ENCODE measurements at regions not wholly inside any gene's neighbourhood (a gene's known extent, or its start where the extent isn't known, plus 50 kb on each side); places are given as distances from the start of the nearest gene placed in this dataset.
"Not testable (repeated sequence)": the region's sequence is repeated elsewhere in the genome, so short reads cannot be mapped to it uniquely, and the experiment has no call there.

DNA sequence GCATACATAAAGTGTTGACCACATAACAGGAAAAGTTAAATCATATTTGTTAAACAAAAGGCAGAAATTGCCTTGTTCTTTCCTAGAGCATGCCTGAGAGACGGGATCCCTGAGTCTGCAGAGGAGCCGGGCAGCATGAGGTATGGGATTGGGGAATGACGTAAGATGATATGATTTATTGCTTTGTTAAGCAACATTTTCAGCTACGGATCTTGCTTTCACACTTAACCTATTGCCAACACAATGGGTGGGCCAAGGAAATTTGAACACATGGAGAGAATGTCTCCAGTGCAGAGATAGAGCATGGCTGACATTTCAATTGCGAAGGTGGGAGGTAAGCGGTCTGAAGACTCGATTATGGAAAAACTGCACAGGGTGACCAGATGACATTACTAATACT is 76.7 kb downstream of the EMX2 start:
- Histone ChIP-seq H3K9me3 (ENCODE audit: control insufficient read depth in 2 of 2, low read length in 2 of 2) (no peaks in the 10 kb centered on the region), H3K36me3 (ENCODE audit: control insufficient read depth in 2 of 2, insufficient read depth in 2 of 2, low read length in 2 of 2) (no peaks in the 10 kb centered on the region), H3K4me3 (ENCODE audit: low read length in 2 of 2) (no peak overlapping the region), H3K4me1 (ENCODE audit: control insufficient read depth in 2 of 2, insufficient read depth in 2 of 2, low read length in 2 of 2) (no peaks in the 10 kb centered on the region), H3K27me3 (ENCODE audit: control insufficient read depth in 2 of 2, insufficient read depth in 2 of 2, low read length in 2 of 2) (no peaks in the 10 kb centered on the region), H3K27ac (ENCODE audit: low read depth in 2 of 2, low read length in 2 of 2) (no peak overlapping the region), H3K9ac (ENCODE audit: low read depth in 1 of 2, low read length in 2 of 2) (no peak overlapping the region)

DNA sequence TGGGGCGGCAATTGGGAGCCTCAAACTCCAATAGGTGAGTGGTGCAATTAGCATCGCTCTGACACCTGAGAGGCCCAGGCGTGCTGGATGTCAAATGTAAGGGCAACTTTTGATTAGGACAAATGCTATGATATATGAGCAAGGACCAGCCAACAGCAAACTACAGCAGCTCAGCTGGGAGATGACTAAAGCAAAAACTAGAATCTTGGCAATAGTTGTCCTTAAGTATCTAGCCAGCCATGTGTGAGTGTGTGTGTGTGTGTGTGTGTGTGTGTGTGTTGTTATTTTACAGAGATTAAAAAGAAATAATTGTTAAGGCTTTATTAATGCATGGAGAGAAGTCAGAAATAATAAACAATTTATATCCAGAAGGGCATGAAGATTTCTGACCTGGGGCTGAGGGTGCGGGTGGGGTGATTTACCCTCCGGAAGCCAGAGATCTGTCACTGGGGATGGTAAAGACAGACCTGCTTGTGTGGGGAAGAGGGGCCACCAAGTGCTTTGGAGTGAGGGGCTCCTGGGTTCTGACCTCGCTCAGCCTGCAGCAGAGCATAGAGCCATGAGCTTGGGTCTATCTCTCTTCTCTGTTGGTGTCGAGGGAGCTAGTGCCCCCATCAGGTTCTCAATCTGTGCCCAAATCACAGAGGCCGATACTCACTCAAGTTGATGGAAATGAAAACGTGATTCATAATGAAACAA is 77.3 kb downstream of the EMX2 start:
- no peak overlapping the region for H3K9ac ChIP-seq (ENCODE audit: low read depth in 1 of 2, low read length in 2 of 2)
- H3K4me3 ChIP-seq (ENCODE audit: low read length in 2 of 2) = no peak overlapping the region
- no peaks in the 10 kb centered on the region for H3K9me3 ChIP-seq (ENCODE audit: control insufficient read depth in 2 of 2, low read length in 2 of 2)
- no peaks in the 10 kb centered on the region for H3K4me1 ChIP-seq (ENCODE audit: control insufficient read depth in 2 of 2, insufficient read depth in 2 of 2, low read length in 2 of 2)
- H3K27ac ChIP-seq (ENCODE audit: low read depth in 2 of 2, low read length in 2 of 2) = no peak overlapping the region
- H3K27me3 ChIP-seq (ENCODE audit: control insufficient read depth in 2 of 2, insufficient read depth in 2 of 2, low read length in 2 of 2) = no peaks in the 10 kb centered on the region
- H3K36me3 ChIP-seq (ENCODE audit: control insufficient read depth in 2 of 2, insufficient read depth in 2 of 2, low read length in 2 of 2) = no peaks in the 10 kb centered on the region

DNA sequence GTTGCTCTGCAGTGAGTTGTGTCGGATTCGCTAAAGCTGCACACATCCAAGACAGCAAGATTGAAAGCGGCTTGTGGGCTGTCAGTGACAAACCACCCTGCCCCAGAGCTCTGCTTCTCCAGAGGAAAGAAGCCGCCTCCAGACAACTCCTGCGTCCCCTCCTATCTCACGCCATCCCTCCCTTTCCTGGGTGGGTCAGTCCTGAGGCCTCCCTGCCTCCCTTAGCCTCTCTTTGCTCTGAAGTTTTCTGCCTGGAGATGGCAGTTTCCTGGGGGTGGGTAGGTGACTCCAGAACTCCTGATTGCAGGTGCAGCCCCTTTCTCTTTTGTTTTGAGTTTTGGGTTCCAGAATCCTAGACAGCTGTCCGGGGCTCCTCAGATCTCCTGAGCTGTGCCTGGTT is 78.7 kb downstream of the EMX2 start:
- no peaks in the 10 kb centered on the region for H3K9me3 ChIP-seq (ENCODE audit: control insufficient read depth in 2 of 2, low read length in 2 of 2)
- H3K36me3 ChIP-seq (ENCODE audit: control insufficient read depth in 2 of 2, insufficient read depth in 2 of 2, low read length in 2 of 2) = no peaks in the 10 kb centered on the region
- H3K27me3 ChIP-seq (ENCODE audit: control insufficient read depth in 2 of 2, insufficient read depth in 2 of 2, low read length in 2 of 2) = no peaks in the 10 kb centered on the region
- no peak overlapping the region for H3K27ac ChIP-seq (ENCODE audit: low read depth in 2 of 2, low read length in 2 of 2)
- H3K4me3 ChIP-seq (ENCODE audit: low read length in 2 of 2) = no peak overlapping the region
- no peak overlapping the region for H3K9ac ChIP-seq (ENCODE audit: low read depth in 1 of 2, low read length in 2 of 2)
- H3K4me1 ChIP-seq (ENCODE audit: control insufficient read depth in 2 of 2, insufficient read depth in 2 of 2, low read length in 2 of 2) = no peaks in the 10 kb centered on the region

DNA sequence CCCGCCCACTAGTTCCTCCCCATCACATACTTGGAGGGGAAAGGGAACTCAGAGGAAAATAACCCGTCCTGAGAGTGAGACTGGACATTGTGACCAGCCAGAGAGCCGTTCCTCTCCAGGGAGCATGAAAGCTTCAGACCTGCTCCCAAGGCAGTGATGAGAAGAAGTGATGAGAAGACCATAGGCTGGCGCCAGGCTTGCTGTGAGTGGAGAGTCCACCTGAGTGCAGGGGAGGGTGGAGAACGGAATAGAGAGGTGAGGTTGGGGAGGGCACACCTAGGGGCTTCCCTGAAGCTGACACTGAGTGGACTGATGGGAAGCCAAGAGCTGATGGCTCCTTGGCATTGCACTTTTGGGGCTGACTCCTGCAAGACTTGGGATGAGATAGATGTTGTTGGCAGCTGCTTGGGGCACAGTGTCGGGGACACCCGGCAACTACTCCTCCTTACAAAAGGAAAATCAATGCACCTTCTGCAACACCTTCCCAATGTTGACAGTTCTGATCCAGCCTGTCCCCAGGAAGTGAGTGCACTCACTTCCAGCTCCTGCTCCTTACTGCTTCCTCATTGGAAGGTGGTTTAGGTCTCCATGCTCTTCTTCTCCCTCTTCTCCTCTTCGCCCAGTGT is 79.4 kb downstream of the EMX2 start:
- no peak overlapping the region for H3K4me3 ChIP-seq (ENCODE audit: low read length in 2 of 2)
- no peaks in the 10 kb centered on the region for H3K4me1 ChIP-seq (ENCODE audit: control insufficient read depth in 2 of 2, insufficient read depth in 2 of 2, low read length in 2 of 2)
- H3K27ac ChIP-seq (ENCODE audit: low read depth in 2 of 2, low read length in 2 of 2) = no peak overlapping the region
- H3K27me3 ChIP-seq (ENCODE audit: control insufficient read depth in 2 of 2, insufficient read depth in 2 of 2, low read length in 2 of 2) = no peaks in the 10 kb centered on the region
- no peaks in the 10 kb centered on the region for H3K9me3 ChIP-seq (ENCODE audit: control insufficient read depth in 2 of 2, low read length in 2 of 2)
- no peak overlapping the region for H3K9ac ChIP-seq (ENCODE audit: low read depth in 1 of 2, low read length in 2 of 2)
- no peaks in the 10 kb centered on the region for H3K36me3 ChIP-seq (ENCODE audit: control insufficient read depth in 2 of 2, insufficient read depth in 2 of 2, low read length in 2 of 2)

DNA sequence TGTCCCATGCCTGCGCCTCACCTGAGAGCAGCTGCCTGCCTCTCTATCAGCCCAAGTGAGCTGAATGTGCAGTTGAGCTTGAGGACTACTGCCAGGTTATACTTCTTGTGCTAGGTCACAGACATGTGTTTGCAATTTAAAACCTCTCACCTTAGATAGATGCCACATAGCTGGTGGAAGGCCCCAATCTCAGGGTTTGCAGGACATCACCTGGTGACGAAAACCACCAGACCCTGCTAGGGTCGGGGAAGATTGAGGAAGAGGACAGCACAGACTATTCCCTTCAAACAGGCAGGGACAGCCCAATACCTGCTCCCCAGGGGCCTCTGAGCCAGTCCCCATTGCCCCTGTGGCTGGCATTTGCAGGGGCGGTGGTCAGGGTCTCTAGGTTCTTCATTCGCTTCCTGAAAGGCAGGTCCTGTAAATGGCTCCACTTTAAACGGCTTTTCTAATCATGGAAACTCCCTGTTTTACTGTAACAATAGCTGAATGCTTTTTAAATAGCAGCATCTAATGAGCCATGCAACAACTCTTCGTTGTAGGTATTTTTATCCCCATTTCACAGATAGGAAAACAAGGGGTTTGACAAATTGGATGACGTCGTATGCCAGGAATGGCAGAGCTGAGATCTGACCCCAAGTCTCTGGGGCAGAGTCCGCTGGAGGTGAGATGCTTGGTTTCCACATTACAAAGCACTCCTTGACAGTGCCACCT is 80.1 kb downstream of the EMX2 start:
- Histone ChIP-seq H3K9me3 (ENCODE audit: control insufficient read depth in 2 of 2, low read length in 2 of 2) (no peaks in the 10 kb centered on the region), H3K27me3 (ENCODE audit: control insufficient read depth in 2 of 2, insufficient read depth in 2 of 2, low read length in 2 of 2) (no peaks in the 10 kb centered on the region), H3K4me3 (ENCODE audit: low read length in 2 of 2) (no peak overlapping the region), H3K4me1 (ENCODE audit: control insufficient read depth in 2 of 2, insufficient read depth in 2 of 2, low read length in 2 of 2) (no peaks in the 10 kb centered on the region), H3K36me3 (ENCODE audit: control insufficient read depth in 2 of 2, insufficient read depth in 2 of 2, low read length in 2 of 2) (no peaks in the 10 kb centered on the region), H3K9ac (ENCODE audit: low read depth in 1 of 2, low read length in 2 of 2) (no peak overlapping the region), H3K27ac (ENCODE audit: low read depth in 2 of 2, low read length in 2 of 2) (no peak overlapping the region)

DNA sequence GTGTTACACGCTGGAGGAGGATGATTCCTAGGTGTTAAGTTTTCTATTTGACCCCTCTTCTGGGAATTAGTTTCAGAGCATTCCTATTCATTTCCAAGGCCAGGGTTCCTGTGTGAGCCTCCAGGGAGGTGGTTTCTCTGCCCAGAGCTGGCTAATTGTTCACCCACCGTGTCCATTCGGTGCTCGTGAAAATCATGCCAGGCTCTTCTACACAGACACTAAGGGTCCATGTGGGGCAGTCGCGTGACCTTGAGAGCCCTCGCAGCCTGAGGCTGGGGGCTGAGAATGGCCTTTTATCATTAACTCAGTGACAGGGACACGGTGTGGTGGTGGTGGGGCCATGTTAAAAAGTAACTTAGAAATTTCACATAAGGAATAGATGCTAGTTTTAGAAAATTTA is 83.7 kb downstream of the EMX2 start:
- H3K4me3 ChIP-seq (ENCODE audit: low read length in 2 of 2) = no peak overlapping the region
- H3K27me3 ChIP-seq (ENCODE audit: control insufficient read depth in 2 of 2, insufficient read depth in 2 of 2, low read length in 2 of 2) = no peaks in the 10 kb centered on the region
- no peaks in the 10 kb centered on the region for H3K36me3 ChIP-seq (ENCODE audit: control insufficient read depth in 2 of 2, insufficient read depth in 2 of 2, low read length in 2 of 2)
- no peaks in the 10 kb centered on the region for H3K9me3 ChIP-seq (ENCODE audit: control insufficient read depth in 2 of 2, low read length in 2 of 2)
- no peak overlapping the region for H3K9ac ChIP-seq (ENCODE audit: low read depth in 1 of 2, low read length in 2 of 2)
- no peak overlapping the region for H3K27ac ChIP-seq (ENCODE audit: low read depth in 2 of 2, low read length in 2 of 2)
- no peaks in the 10 kb centered on the region for H3K4me1 ChIP-seq (ENCODE audit: control insufficient read depth in 2 of 2, insufficient read depth in 2 of 2, low read length in 2 of 2)

DNA sequence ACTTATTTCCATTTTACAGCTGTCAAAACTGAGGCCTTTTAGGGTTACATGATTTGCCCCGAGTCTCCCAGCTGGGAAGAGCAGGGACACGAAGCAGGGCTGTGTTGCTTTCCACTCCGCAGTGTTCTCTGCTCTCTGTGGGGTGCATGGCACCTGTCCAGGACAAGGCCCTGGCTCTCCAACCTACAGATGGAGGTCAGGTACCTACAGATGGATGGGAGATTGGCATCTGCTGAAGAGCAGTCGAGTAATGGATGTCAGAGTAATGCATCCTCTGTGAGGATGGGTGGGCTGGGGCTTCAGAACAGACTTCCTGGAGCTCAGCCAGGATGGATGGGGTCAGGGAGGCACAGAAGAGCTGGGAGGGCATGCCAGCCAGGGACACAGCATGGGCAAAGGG is 85.0 kb downstream of the EMX2 start:
- H3K9ac ChIP-seq (ENCODE audit: low read depth in 1 of 2, low read length in 2 of 2) = no peak overlapping the region
- H3K4me3 ChIP-seq (ENCODE audit: low read length in 2 of 2) = no peak overlapping the region
- H3K27me3 ChIP-seq (ENCODE audit: control insufficient read depth in 2 of 2, insufficient read depth in 2 of 2, low read length in 2 of 2) = no peaks in the 10 kb centered on the region
- no peaks in the 10 kb centered on the region for H3K36me3 ChIP-seq (ENCODE audit: control insufficient read depth in 2 of 2, insufficient read depth in 2 of 2, low read length in 2 of 2)
- no peak overlapping the region for H3K27ac ChIP-seq (ENCODE audit: low read depth in 2 of 2, low read length in 2 of 2)
- H3K9me3 ChIP-seq (ENCODE audit: control insufficient read depth in 2 of 2, low read length in 2 of 2) = no peaks in the 10 kb centered on the region
- H3K4me1 ChIP-seq (ENCODE audit: control insufficient read depth in 2 of 2, insufficient read depth in 2 of 2, low read length in 2 of 2) = no peaks in the 10 kb centered on the region

DNA sequence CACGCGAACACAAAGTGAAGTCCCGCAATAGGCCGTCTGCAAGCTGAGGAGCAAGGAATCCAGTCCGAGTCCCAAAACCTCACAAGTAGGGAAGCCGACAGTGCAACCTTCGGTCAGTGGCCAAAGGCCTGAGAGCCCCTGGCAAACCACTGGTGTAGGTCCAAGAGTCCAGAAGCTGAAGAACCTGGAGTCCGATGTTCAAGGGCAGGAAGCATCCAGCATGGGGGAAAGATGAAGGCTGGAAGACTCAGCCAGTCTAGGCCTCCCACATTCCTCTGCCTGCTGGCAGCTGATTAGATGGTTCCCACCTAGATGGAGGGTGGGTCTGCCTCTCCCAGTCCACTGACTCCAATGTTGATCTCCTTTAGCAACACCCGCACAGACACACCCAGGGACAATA is 87.2 kb downstream of the EMX2 start:
- H3K27ac ChIP-seq (ENCODE audit: low read depth in 2 of 2, low read length in 2 of 2); H3K9ac ChIP-seq (ENCODE audit: low read depth in 1 of 2, low read length in 2 of 2); H3K4me1 ChIP-seq (ENCODE audit: control insufficient read depth in 2 of 2, insufficient read depth in 2 of 2, low read length in 2 of 2); H3K27me3 ChIP-seq (ENCODE audit: control insufficient read depth in 2 of 2, insufficient read depth in 2 of 2, low read length in 2 of 2); H3K9me3 ChIP-seq (ENCODE audit: control insufficient read depth in 2 of 2, low read length in 2 of 2); H3K36me3 ChIP-seq (ENCODE audit: control insufficient read depth in 2 of 2, insufficient read depth in 2 of 2, low read length in 2 of 2); H3K4me3 ChIP-seq (ENCODE audit: low read length in 2 of 2): not testable (repeated sequence)

DNA sequence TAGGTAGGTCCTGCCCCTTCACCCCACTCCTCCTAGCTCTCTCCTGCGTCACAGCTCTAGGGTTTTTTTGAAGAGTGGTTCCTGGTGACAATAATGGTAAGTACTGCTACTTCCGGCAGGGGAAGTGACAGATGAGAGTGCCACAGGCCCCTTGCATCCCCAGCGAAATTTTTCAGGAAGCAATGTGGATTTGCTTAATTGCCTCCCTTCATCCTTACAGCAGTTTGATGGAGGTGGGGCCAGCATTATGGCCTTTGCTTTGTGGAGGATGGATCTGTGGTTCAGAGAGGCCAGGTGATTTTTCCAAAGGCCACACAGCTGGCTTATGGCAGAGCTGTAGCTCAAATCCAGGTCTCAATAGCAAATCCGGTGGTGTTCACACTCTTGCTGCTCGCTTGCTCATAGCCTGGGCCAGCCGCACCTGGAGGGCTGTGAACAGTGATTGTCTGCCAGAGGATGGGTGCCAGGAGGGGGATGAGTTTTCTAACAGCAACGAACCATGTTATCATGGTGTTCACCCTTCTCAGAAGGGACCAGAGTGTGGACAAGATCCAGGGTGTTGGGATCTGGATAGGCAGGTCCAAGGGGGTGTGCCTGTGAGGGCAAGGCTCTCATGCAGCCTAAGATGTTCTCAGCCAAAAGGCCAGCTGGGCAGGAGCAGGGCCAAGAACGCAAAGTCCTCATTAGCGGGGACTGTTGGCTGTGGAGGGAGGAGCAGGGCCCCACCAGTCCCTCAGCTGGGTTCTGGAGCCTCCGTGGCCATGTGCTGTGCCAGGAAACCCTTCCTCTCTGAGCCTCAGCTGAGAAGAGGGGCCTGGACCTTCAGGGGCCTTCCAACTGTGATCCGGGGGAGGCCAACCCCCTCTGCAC is 89.0 kb downstream of the EMX2 start:
- Histone ChIP-seq H3K27me3 (ENCODE audit: control insufficient read depth in 2 of 2, insufficient read depth in 2 of 2, low read length in 2 of 2) (no peaks in the 10 kb centered on the region), H3K9me3 (ENCODE audit: control insufficient read depth in 2 of 2, low read length in 2 of 2) (no peaks in the 10 kb centered on the region), H3K36me3 (ENCODE audit: control insufficient read depth in 2 of 2, insufficient read depth in 2 of 2, low read length in 2 of 2) (no peaks in the 10 kb centered on the region), H3K27ac (ENCODE audit: low read depth in 2 of 2, low read length in 2 of 2) (no peak overlapping the region), H3K4me1 (ENCODE audit: control insufficient read depth in 2 of 2, insufficient read depth in 2 of 2, low read length in 2 of 2) (no peaks in the 10 kb centered on the region), H3K4me3 (ENCODE audit: low read length in 2 of 2) (no peak overlapping the region), H3K9ac (ENCODE audit: low read depth in 1 of 2, low read length in 2 of 2) (no peak overlapping the region)

DNA sequence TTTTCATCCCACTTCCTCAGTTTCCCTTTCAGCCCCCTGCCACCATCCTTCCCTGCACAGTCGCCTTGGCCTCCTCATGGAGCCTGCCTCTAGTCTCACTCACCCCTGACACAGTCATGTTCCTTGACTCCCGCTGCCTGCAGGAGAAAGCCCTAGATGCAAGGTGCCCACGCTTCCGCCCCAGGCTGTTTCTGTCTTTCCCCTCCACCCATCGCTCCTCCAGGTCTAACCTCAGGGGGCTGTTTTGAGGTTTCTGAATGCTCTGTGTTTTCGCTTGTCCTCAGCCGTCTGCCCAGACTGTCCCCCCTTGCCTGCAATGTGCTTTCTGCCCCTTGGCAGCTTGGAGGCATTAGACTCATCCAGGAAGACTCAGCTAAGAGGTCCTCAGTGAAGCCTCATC is 89.9 kb downstream of the EMX2 start:
- Histone ChIP-seq H3K9ac (ENCODE audit: low read depth in 1 of 2, low read length in 2 of 2) (no peak overlapping the region), H3K9me3 (ENCODE audit: control insufficient read depth in 2 of 2, low read length in 2 of 2) (no peaks in the 10 kb centered on the region), H3K4me1 (ENCODE audit: control insufficient read depth in 2 of 2, insufficient read depth in 2 of 2, low read length in 2 of 2) (no peaks in the 10 kb centered on the region), H3K36me3 (ENCODE audit: control insufficient read depth in 2 of 2, insufficient read depth in 2 of 2, low read length in 2 of 2) (no peaks in the 10 kb centered on the region), H3K27me3 (ENCODE audit: control insufficient read depth in 2 of 2, insufficient read depth in 2 of 2, low read length in 2 of 2) (no peaks in the 10 kb centered on the region), H3K27ac (ENCODE audit: low read depth in 2 of 2, low read length in 2 of 2) (no peak overlapping the region), H3K4me3 (ENCODE audit: low read length in 2 of 2) (no peak overlapping the region)

Data from mucosa of rectum (tissue), 2 donors.